ENCODE measurements at regions not wholly inside any gene's neighbourhood (a gene's known extent, or its start where the extent isn't known, plus 50 kb on each side); places are given as distances from the start of the nearest gene placed in this dataset.

DNA sequence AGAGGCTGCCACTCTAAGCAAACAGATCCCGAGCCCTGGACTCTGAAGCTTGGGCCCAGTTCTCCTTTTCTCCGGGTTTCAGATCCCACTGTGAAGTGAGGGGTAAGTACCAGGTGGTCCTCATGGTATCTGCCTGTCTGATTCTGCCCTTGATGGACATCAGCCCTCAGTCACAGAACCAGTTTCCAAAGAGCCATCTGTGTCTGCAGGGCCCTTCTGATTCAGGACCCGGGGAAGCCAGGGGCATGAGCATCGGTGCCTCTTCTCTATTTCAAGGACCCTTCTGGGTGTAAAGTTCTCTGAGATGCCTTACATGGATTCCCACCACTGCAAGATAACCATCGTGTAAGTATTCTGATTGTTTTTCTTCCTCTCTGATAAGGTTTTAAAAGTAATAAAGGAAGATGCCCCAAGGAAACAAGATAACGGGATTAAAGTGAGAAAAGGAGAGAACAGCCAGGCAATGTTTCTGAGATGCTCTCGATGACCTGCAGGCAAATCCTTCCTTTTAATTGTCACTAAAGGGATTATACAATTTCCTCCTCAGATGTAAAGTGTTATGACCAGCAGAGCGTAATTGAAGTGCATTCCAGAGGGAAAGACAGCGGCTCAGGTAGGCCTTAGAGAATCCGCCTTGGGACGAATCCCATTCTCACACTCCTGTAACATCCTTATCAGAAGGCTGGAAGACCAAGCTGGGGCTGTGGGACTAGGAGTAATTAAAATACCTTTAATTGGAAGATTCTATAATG lies 924.3 kb downstream of the TBC1D22A start:
- TF ChIP-seq TAF1 (IDR thresholded peaks at IDR 0.05; ENCODE audit: low read depth, low read length) (no peak), POLR2AphosphoS5 (IDR thresholded peaks at IDR 0.05; ENCODE audit: low read depth, low read length) (no peak), PAX5 (IDR thresholded peaks at IDR 0.05; ENCODE audit: insufficient read depth, low read length, severe bottlenecking) (no peak), SPI1 (IDR thresholded peaks at IDR 0.05; ENCODE audit: low read depth, low read length) (no peak), POLR2A (IDR thresholded peaks at IDR 0.05; ENCODE audit: low read depth, low read length) (no peak), POU2F2 (IDR thresholded peaks at IDR 0.05; ENCODE audit: low read depth, low read length) (no peak)
- DNase-seq (ENCODE audit: insufficient read length, low spot score) (no peak), FAIRE-seq (no peak)

DNA sequence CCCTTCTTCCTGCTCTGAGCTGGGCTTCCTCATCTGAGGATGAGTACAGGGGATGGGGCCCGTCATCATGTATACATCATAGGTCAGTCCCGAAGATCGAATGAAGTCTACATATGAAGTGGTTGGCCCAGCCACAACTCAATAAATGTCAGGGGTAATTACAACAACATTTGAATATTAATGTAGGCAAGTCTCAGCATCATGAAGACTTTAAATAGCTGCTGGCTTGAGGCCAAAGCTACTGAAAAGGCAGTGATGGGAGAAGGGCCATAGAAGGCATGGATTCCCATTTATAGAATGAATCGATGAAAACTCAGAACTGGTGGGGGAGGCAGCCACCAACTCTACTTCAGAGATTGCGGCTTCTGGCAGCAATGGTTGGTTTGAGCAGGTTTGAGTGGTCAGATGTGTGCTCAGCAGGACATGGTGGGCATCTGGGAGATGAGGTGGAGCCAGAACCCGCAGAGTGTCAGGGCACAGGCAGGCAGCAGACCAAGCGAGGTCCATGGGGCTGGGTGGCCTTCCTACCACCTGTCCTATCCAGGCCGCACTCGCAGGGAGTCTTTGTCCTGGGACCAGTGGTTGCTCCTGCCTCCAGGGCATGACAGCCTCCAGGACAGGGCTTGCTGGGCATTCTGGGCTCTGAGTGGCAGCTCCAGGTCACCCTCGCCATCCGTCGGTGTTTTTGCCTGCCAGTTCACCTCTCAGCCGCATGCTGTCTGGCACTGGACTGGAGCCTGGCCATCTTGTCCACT lies 919.1 kb downstream of the TBC1D22A start:
- no peak for FAIRE-seq

DNA sequence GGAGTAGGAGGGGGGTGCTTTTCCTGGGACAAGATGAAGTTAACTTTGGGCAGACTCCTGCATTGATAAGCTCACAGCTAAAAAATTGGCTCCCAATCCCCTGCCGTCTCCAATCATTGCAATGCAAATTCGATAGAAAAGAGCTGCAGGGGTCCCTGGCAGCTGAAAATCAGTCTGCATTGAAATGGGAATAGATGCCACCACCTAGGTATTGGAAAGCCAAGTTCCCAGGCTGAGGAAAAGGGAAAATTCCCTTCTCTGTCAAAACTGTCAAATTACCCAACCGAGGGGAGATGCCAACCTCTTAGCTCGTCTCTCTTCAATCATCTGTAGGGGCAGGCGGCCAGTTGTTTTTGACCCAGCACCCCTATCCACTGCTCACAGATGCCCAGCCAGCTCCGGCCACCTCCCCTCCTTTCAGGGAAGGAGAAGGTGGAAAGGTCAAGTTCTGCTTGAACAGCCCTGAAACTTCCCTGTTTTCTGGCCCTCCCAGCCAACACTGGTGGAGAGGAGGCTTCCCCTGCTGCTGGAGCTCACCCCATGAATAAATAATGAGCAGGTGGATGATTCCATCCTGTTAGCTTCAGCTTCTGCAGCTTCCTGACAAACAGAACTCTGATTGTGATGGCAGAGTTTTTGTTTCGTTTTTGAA lies 916.3 kb downstream of the TBC1D22A start:
- FAIRE-seq (no peak), DNase-seq (ENCODE audit: insufficient read length, low spot score) (no peak)
- TF ChIP-seq POU2F2 (IDR thresholded peaks at IDR 0.05; ENCODE audit: low read depth, low read length) (no peak), POLR2AphosphoS5 (IDR thresholded peaks at IDR 0.05; ENCODE audit: low read depth, low read length) (no peak), PAX5 (IDR thresholded peaks at IDR 0.05; ENCODE audit: insufficient read depth, low read length, severe bottlenecking) (no peak), TAF1 (IDR thresholded peaks at IDR 0.05; ENCODE audit: low read depth, low read length) (no peak), POLR2A (IDR thresholded peaks at IDR 0.05; ENCODE audit: low read depth, low read length) (no peak)

More for the DNA sequence above, 919.1 kb downstream of the TBC1D22A start:
- no peak for TF ChIP-seq POU2F2 (IDR thresholded peaks at IDR 0.05; ENCODE audit: low read depth, low read length)
- no peak for TF ChIP-seq POLR2A (IDR thresholded peaks at IDR 0.05; ENCODE audit: low read depth, low read length)
- TF ChIP-seq TAF1 (IDR thresholded peaks at IDR 0.05; ENCODE audit: low read depth, low read length) = no peak
- no peak for TF ChIP-seq PAX5 (IDR thresholded peaks at IDR 0.05; ENCODE audit: insufficient read depth, low read length, severe bottlenecking)
- no peak for TF ChIP-seq POLR2AphosphoS5 (IDR thresholded peaks at IDR 0.05; ENCODE audit: low read depth, low read length)
- TF ChIP-seq SPI1 (IDR thresholded peaks at IDR 0.05; ENCODE audit: low read depth, low read length) = no peak
- DNase-seq (ENCODE audit: insufficient read length, low spot score) = no peak

DNA sequence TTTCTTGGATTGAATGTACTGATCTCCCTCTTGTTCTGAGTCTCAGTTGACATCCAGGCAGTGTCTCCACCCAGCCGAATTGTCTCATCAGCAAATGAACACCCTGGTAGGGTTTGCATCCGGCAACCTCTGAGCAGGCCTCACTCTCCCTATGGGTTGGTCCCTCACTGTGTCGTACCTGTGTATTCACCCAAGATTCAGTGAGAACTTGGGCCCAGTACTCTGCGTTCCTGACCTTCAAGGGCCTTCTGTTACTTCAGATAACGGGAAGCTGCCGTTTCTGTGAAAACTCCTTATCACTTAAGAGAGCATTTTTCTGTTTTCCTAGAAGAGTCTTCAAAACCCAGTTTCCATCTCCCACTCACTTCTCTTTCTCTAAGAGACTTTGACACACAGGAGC lies 915.6 kb downstream of the TBC1D22A start:
- FAIRE-seq = no peak
- no peak for TF ChIP-seq TAF1 (IDR thresholded peaks at IDR 0.05; ENCODE audit: low read depth, low read length)
- TF ChIP-seq POU2F2 (IDR thresholded peaks at IDR 0.05; ENCODE audit: low read depth, low read length) = no peak
- no peak for TF ChIP-seq POLR2AphosphoS5 (IDR thresholded peaks at IDR 0.05; ENCODE audit: low read depth, low read length)
- TF ChIP-seq SPI1 (IDR thresholded peaks at IDR 0.05; ENCODE audit: low read depth, low read length) = no peak
- TF ChIP-seq POLR2A (IDR thresholded peaks at IDR 0.05; ENCODE audit: low read depth, low read length) = no peak
- TF ChIP-seq PAX5 (IDR thresholded peaks at IDR 0.05; ENCODE audit: insufficient read depth, low read length, severe bottlenecking) = no peak
- no peak for DNase-seq (ENCODE audit: insufficient read length, low spot score)

DNA sequence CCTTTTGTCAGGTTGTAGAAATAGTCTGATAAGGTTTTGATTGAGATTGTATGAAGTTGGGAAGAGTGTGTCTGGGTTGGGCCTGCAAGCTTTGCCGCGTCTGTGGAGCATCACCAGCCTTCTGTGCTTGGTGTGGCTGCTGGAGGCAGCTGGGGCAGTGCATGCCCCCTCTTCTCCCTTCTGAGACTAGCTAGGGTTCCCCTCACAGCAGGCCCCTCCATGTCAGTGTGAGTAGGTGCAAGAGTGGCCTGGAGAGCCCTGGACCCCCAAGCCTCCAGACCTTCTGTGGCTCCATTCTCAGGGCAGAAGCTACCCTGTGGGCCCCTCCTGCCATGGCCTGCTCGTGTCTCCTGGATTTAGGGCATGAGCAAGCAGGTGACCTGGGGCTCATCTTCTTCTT lies 914.2 kb downstream of the TBC1D22A start:
- TF ChIP-seq POU2F2 (IDR thresholded peaks at IDR 0.05; ENCODE audit: low read depth, low read length) = no peak
- TF ChIP-seq SPI1 (IDR thresholded peaks at IDR 0.05; ENCODE audit: low read depth, low read length) = no peak
- no peak for TF ChIP-seq TAF1 (IDR thresholded peaks at IDR 0.05; ENCODE audit: low read depth, low read length)
- TF ChIP-seq POLR2AphosphoS5 (IDR thresholded peaks at IDR 0.05; ENCODE audit: low read depth, low read length) = no peak
- no peak for TF ChIP-seq PAX5 (IDR thresholded peaks at IDR 0.05; ENCODE audit: insufficient read depth, low read length, severe bottlenecking)
- no peak for TF ChIP-seq POLR2A (IDR thresholded peaks at IDR 0.05; ENCODE audit: low read depth, low read length)
- no peak for FAIRE-seq
- DNase-seq (ENCODE audit: insufficient read length, low spot score) = no peak

DNA sequence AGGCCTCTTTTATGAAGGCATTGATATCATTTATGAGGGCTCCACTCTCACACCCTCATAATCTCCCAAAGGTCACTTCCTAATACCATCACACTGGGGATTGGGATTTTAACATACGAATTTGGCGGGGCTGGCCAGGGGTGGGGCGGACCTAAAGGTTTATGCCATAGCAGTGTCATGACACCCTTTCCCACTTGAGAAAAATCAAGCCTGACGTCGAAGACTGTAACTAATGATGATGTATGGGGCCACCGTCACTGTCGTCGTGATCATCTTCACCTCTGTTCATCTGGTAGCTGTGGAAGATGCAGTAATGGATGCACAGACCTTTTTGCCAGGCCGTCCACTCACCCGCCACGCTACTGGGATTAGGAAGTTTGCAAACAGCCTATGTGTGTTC lies 912.1 kb downstream of the TBC1D22A start:
- FAIRE-seq (no peak), DNase-seq (ENCODE audit: insufficient read length, low spot score) (no peak)
- TF ChIP-seq POLR2AphosphoS5 (IDR thresholded peaks at IDR 0.05; ENCODE audit: low read depth, low read length) (no peak), PAX5 (IDR thresholded peaks at IDR 0.05; ENCODE audit: insufficient read depth, low read length, severe bottlenecking) (no peak), POU2F2 (IDR thresholded peaks at IDR 0.05; ENCODE audit: low read depth, low read length) (no peak), TAF1 (IDR thresholded peaks at IDR 0.05; ENCODE audit: low read depth, low read length) (no peak), POLR2A (IDR thresholded peaks at IDR 0.05; ENCODE audit: low read depth, low read length) (no peak), SPI1 (IDR thresholded peaks at IDR 0.05; ENCODE audit: low read depth, low read length) (no peak)

DNA sequence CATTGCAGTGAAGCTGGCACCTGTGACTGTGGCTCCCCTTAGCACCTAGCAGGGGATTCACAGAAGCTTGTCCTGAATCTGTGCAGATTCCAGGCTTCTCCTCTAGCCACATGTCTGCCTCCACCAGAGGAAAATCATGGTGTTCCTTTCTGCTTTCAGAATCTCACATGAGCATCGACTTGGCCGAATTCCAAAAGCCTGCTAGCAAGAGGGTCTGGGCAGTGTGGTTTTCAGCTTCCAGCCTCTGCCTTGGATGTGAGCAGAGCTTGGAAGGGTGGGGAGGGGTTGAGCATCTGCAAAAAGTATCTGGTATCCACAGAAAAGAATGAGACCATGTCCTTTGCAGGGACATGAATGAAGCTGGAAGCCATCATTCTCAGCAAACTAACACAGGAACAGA lies 911.1 kb downstream of the TBC1D22A start:
- DNase-seq (ENCODE audit: insufficient read length, low spot score) (no peak), FAIRE-seq (no peak)
- TF ChIP-seq TAF1 (IDR thresholded peaks at IDR 0.05; ENCODE audit: low read depth, low read length) (no peak), PAX5 (IDR thresholded peaks at IDR 0.05; ENCODE audit: insufficient read depth, low read length, severe bottlenecking) (no peak), POLR2AphosphoS5 (IDR thresholded peaks at IDR 0.05; ENCODE audit: low read depth, low read length) (no peak)

DNA sequence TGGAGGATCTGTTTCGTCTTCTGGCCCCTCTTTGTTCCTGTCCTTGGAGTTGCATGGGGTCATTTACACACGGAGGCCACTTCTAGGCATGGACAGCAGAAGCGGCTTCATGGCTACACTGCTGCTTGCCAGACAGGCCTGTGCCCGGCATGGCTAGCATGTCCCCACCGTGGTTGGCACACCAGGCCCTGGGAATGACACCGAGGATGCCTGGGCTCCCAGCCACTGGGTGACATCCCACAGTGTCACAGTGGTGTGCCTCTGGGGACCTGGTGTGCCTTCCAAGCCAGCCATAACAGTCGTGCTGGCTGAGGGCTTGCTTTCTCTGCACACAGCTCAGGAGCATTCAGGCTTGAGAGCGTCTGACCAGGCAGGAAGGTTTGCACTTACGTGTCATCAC lies 910.1 kb downstream of the TBC1D22A start:
- TF ChIP-seq PAX5 (IDR thresholded peaks at IDR 0.05; ENCODE audit: insufficient read depth, low read length, severe bottlenecking) (no peak), TAF1 (IDR thresholded peaks at IDR 0.05; ENCODE audit: low read depth, low read length) (no peak), POLR2AphosphoS5 (IDR thresholded peaks at IDR 0.05; ENCODE audit: low read depth, low read length) (no peak), POU2F2 (IDR thresholded peaks at IDR 0.05; ENCODE audit: low read depth, low read length) (no peak), POLR2A (IDR thresholded peaks at IDR 0.05; ENCODE audit: low read depth, low read length) (no peak), SPI1 (IDR thresholded peaks at IDR 0.05; ENCODE audit: low read depth, low read length) (no peak)
- DNase-seq (ENCODE audit: insufficient read length, low spot score) = no peak
- FAIRE-seq = no peak

DNA sequence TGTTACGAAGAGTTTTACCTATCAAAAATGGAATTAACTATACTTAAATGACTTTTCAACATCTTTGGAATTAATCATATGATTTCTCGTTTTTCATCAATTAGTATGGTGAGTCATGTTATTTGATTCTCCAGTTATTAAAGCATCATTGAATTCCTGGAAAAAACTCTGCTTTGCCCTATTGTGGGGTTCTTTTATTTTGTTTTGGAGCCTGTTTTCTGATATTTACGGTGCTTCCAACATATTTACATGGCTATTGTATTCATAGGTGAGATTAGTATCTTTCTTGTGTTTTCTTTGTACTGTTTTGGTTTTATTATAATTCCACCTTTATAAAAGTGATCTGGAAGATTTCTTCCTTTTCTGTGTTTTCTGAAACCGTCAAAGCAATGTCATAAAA lies 902.7 kb downstream of the TBC1D22A start:
- no peak for DNase-seq (ENCODE audit: insufficient read length, low spot score)
- FAIRE-seq = no peak
- TF ChIP-seq PAX5 (IDR thresholded peaks at IDR 0.05; ENCODE audit: insufficient read depth, low read length, severe bottlenecking) (no peak), TAF1 (IDR thresholded peaks at IDR 0.05; ENCODE audit: low read depth, low read length) (no peak), POLR2A (IDR thresholded peaks at IDR 0.05; ENCODE audit: low read depth, low read length) (no peak), POU2F2 (IDR thresholded peaks at IDR 0.05; ENCODE audit: low read depth, low read length) (no peak), POLR2AphosphoS5 (IDR thresholded peaks at IDR 0.05; ENCODE audit: low read depth, low read length) (no peak), SPI1 (IDR thresholded peaks at IDR 0.05; ENCODE audit: low read depth, low read length) (no peak)

All from GM12891 (cell line).